Adrenal gland (tissue), 5 donors: ENCODE measurements at regions not wholly inside any gene's neighbourhood (a gene's known extent, or its start where the extent isn't known, plus 50 kb on each side); places are given as distances from the start of the nearest gene placed in this dataset.

Source experiments
- CTCF ChIP-seq, 6 experiments: fragments of 450-650 bp in 4 of 6; fragments of 200-600 bp in 2 of 6; sonication (generic) in 1 of 6; IDR thresholded peaks; 1 replicate in 5 of 6; 2 replicates in 1 of 6; pipeline versions ENCODE4 v1.5.1 to v1.8.0; 2016 to 2021; ENCODE audit warnings: antibody characterized with exemption in 6 of 6, mild to moderate bottlenecking in 2 of 6, moderate library complexity in 1 of 6
- POLR2A ChIP-seq, 2 donors: fragments of 450-650 bp; IDR thresholded peaks; one replicate each; pipeline ENCODE4 v1.6.1; 2017; ENCODE audit warnings: antibody characterized with exemption in 2 of 2, mild to moderate bottlenecking in 2 of 2, moderate library complexity in 1 of 2
- donor health status: DM: no; HTN: no; CAD: no.

- TF ChIP-seq POLR2A (IDR thresholded peaks at IDR 0.05), result no peak
- TF ChIP-seq CTCF (IDR thresholded peaks at IDR 0.05), result no peak
These were observed 1325.5 kb downstream of the XPNPEP1 start for GRCh38 chr10:108597657-108598319.
